HCT116 (cell line): ENCODE measurements at regions not wholly inside any gene's neighbourhood (a gene's known extent, or its start where the extent isn't known, plus 50 kb on each side); places are given as distances from the start of the nearest gene placed in this dataset.

ENCODE experiments used
- ATAC-seq: fragments of 200-7000 bp; cut with Tn5 transposase; 2 replicates; pipeline ENCODE4 v1.9.1; 2020; ENCODE audit warnings: mild to moderate bottlenecking, moderate library complexity
- BruUV-seq: library from RNA; stranded (reverse); fragments of 400-500 nt; replicated peaks from 2 replicates; lab custom pipeline; 2021; lab: Mats Ljungman, UMichigan
- CTCF ChIA-PET: fragments of 300-600 bp; sonication (Branson Sonifier 250); formaldehyde crosslinking; loops from one replicate; lab custom pipeline; 2021; ENCODE audit warnings: antibody characterized with exemption; lab: Charles Lee
- POLR2A ChIA-PET: fragments of 300-600, 350-600 bp; sonication (Branson Sonifier 250); formaldehyde crosslinking; loops from one replicate; lab custom pipeline; 2021; ENCODE audit warnings: antibody characterized with exemption; lab: Charles Lee
- RAD21 ChIA-PET, 2 experiments: fragments of 300-600 bp; sonication (Branson Sonifier 250); formaldehyde crosslinking; loops; one replicate each; lab custom pipeline; 2023; ENCODE audit warnings: low total read pairs in 2 of 2; ENCODE audit not compliant: uncharacterized antibody in 2 of 2, unreplicated experiment in 2 of 2, low non-redundant PET in 1 of 2; lab: Charles Lee
- DNase-seq: peaks from one replicate; pipeline ENCODE4 v3.0.0-alpha.2; 2010; ENCODE audit warnings: low read depth, low spot score
- H2AFZ ChIP-seq: fragments of 200-600 bp; shearing (Covaris generic), sonication (generic); 2 replicates; pipeline ENCODE4 v1.6.1; 2017; ENCODE audit warnings: low read depth, mixed run types, mixed read lengths, antibody characterized with exemption, low read length; ENCODE audit not compliant: poor library complexity, severe bottlenecking
- H3K27ac ChIP-seq: 2 replicates; pipeline ENCODE4 v1.5.1; 2012; ENCODE audit warnings: low read depth, low read length
- H3K27me3 ChIP-seq: fragments of 200-600 bp; sonication (generic); 2 replicates; pipeline ENCODE4 v1.6.1; 2016; ENCODE audit warnings: mixed run types, low read length, mixed read lengths; ENCODE audit not compliant: insufficient read depth
- H3K36me3 ChIP-seq, 2 experiments: fragments of 200-500 bp in 1 of 2; fragments of 200-600 bp in 1 of 2; sonication (Bioruptor generic) in 1 of 2; sonication (generic) in 1 of 2; 2 replicates each; pipeline versions ENCODE4 v1.5.1 to v1.6.1; 2014 to 2016; ENCODE audit warnings: low read length in 2 of 2, inconsistent platforms in 1 of 2, mixed read lengths in 1 of 2, mixed run types in 1 of 2; ENCODE audit not compliant: insufficient read depth in 2 of 2, control insufficient read depth in 1 of 2
- H3K4me1 ChIP-seq, 2 experiments: fragments of 200-600 bp in 1 of 2; sonication (generic) in 1 of 2; 2 replicates each; pipeline versions ENCODE4 v1.5.1 to v1.6.1; 2012 to 2017; ENCODE audit warnings: low read length in 2 of 2, inconsistent platforms in 1 of 2, mild to moderate bottlenecking in 1 of 2, mixed read lengths in 1 of 2, mixed run types in 1 of 2, moderate library complexity in 1 of 2; ENCODE audit not compliant: insufficient read depth in 2 of 2, control insufficient read depth in 1 of 2
- H3K4me2 ChIP-seq: fragments of 200-600 bp; sonication (generic); 2 replicates; pipeline ENCODE4 v1.6.1; 2017; ENCODE audit warnings: mixed run types, low read length, mixed read lengths
- H3K4me3 ChIP-seq, 2 experiments: fragments of 200-600 bp in 1 of 2; sonication (generic) in 1 of 2; replicated peaks in 1 of 2; 2 replicates each; pipeline ENCODE4 v1.5.1; 2011 to 2016; ENCODE audit warnings: low read length in 2 of 2, control low read depth in 1 of 2, low read depth in 1 of 2, mild to moderate bottlenecking in 1 of 2, mixed read lengths in 1 of 2, mixed run types in 1 of 2
- H3K79me2 ChIP-seq: fragments of 200-600 bp; sonication (generic); 2 replicates; pipeline ENCODE4 v1.6.1; 2017; ENCODE audit warnings: mild to moderate bottlenecking, mixed run types, low read length, moderate library complexity, mixed read lengths; ENCODE audit not compliant: insufficient read depth
- H3K9ac ChIP-seq: fragments of 200-600 bp; sonication (generic); 2 replicates; pipeline ENCODE4 v1.6.1; 2016; ENCODE audit warnings: low read length, mixed read lengths
- H3K9me2 ChIP-seq: fragments of 200-600 bp; sonication (generic), shearing (Covaris generic); 2 replicates; pipeline ENCODE4 v1.6.1; 2017; ENCODE audit warnings: mixed run types, mild to moderate bottlenecking, moderate library complexity; ENCODE audit not compliant: insufficient read depth
- H3K9me3 ChIP-seq, 2 experiments: fragments of 200-500 bp in 1 of 2; fragments of 200-600 bp in 1 of 2; sonication (Bioruptor generic) in 1 of 2; sonication (generic) in 1 of 2; 2 replicates each; pipeline ENCODE4 v1.6.1; 2014 to 2017; ENCODE audit warnings: low read length in 2 of 2, mixed read lengths in 2 of 2, inconsistent platforms in 1 of 2, low read depth in 1 of 2, mild to moderate bottlenecking in 1 of 2, mixed run types in 1 of 2, moderate library complexity in 1 of 2; ENCODE audit not compliant: control insufficient read depth in 1 of 2, insufficient read depth in 1 of 2
- H4K20me1 ChIP-seq: fragments of 200-600 bp; sonication (generic), shearing (Covaris generic); 2 replicates; pipeline ENCODE4 v1.6.1; 2017; ENCODE audit warnings: mixed run types, mild to moderate bottlenecking, moderate library complexity; ENCODE audit not compliant: insufficient read depth
- ATF3 ChIP-seq: IDR thresholded peaks from 2 replicates; pipeline ENCODE4 v1.6.1; 2012
- CBX3 ChIP-seq: IDR thresholded peaks from 2 replicates; pipeline ENCODE4 v1.6.1; 2012; ENCODE audit warnings: low read depth
- CTCF ChIP-seq, 3 experiments: fragments of 200-600 bp in 1 of 3; sonication (generic) in 1 of 3; IDR thresholded peaks in 2 of 3; conservative IDR thresholded peaks in 1 of 3; 2 replicates each; pipeline ENCODE4 v1.5.1; 2012 to 2017; ENCODE audit warnings: low read depth in 2 of 3, low read length in 2 of 3, antibody characterized with exemption in 1 of 3, borderline replicate concordance in 1 of 3, control low read depth in 1 of 3, mild to moderate bottlenecking in 1 of 3, mixed read lengths in 1 of 3, mixed run types in 1 of 3, moderate library complexity in 1 of 3; ENCODE audit not compliant: insufficient read depth in 1 of 3
- EGR1 ChIP-seq: IDR thresholded peaks from 2 replicates; pipeline ENCODE4 v1.6.1; 2012; ENCODE audit warnings: low read depth
- FOSL1 ChIP-seq: IDR thresholded peaks from 2 replicates; pipeline ENCODE4 v1.6.1; 2012; ENCODE audit warnings: low read depth
- JUND ChIP-seq: IDR thresholded peaks from 2 replicates; pipeline ENCODE4 v1.6.1; 2012
- SIN3A ChIP-seq: IDR thresholded peaks from 2 replicates; pipeline ENCODE4 v1.6.1; 2012; ENCODE audit warnings: low read depth
- SP1 ChIP-seq: IDR thresholded peaks from 2 replicates; pipeline ENCODE4 v1.6.1; 2012; ENCODE audit warnings: low read depth
- SRF ChIP-seq: IDR thresholded peaks from 2 replicates; pipeline ENCODE4 v1.6.1; 2012; ENCODE audit warnings: low read depth
- TCF7L2 ChIP-seq: IDR thresholded peaks from 2 replicates; pipeline ENCODE4 v1.7.0; 2011; ENCODE audit warnings: borderline replicate concordance, inconsistent platforms; ENCODE audit not compliant: insufficient read depth, insufficient read length; ENCODE audit errors: extremely low read depth
- ZFX ChIP-seq: fragments of 450-650 bp; IDR thresholded peaks from 2 replicates; pipeline ENCODE4 v1.6.1; 2017
- ZNF274 ChIP-seq: fragments of 200-500 bp; sonication (Bioruptor generic); IDR thresholded peaks from 2 replicates; pipeline ENCODE4 v1.6.1; 2014; ENCODE audit warnings: mild to moderate bottlenecking, low read depth, low read length, inconsistent platforms
- intact Hi-C: fragments of 100-400 bp; cut with micrococcal nuclease; formaldehyde crosslinking; loops from 2 replicates; pipeline ENCODE4 v1.10.0; 2022

DNA sequence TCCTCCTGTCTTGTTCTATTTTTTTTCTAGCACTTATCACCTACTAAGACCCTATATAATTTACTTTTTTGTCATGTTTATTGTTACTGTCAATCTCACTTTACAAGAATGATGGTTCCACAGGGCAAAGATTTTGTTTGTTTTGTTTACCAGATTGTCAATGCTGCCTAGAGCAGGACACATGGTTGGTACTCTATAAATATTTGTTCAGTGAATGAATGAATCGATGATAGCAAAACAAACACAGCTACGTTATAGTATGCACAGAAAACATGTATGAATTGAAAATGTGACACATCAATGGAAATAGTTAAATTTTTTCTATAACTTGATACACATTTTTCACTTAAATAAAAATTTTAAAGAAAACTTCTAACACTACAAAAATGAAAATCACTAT, 67.1 kb upstream of the KRR1 start:
- no peak overlapping the region for H3K9ac ChIP-seq
- H3K27me3 ChIP-seq: no peaks in the 10 kb centered on the region
- no peaks in the 10 kb centered on the region for H3K9me2 ChIP-seq
- H2AFZ ChIP-seq: no peak overlapping the region
- no peak for DNase-seq
- no peak overlapping the region for H3K27ac ChIP-seq
- ChIA-PET RAD21 (no interaction called here), POLR2A (no interaction called here), CTCF (no interaction called here)
- H3K4me1 ChIP-seq: peaks cover 3 to 6% of the 10 kb centered on the region in 2 experiments; a peak in 2 of 4 replicates
- BruUV-seq: no TSS peak
- H3K4me2 ChIP-seq: no peak overlapping the region
- H3K4me3 ChIP-seq: no peak overlapping the region
- no peak for TF ChIP-seq SRF
- ATAC-seq: no peak
- no peaks in the 10 kb centered on the region for H3K79me2 ChIP-seq
- intact Hi-C loops: no loop called here
- no peaks in the 10 kb centered on the region for H3K9me3 ChIP-seq
- no peaks in the 10 kb centered on the region for H3K36me3 ChIP-seq
- H4K20me1 ChIP-seq: no peaks in the 10 kb centered on the region

- BruUV-seq: no TSS peak
- Histone ChIP-seq H3K4me2 (no peak overlapping the region), H3K4me1 (peaks cover 3 to 6% of the 10 kb centered on the region in 2 experiments; a peak in 2 of 4 replicates), H3K9me3 (no peaks in the 10 kb centered on the region), H3K36me3 (no peaks in the 10 kb centered on the region), H3K4me3 (no peak overlapping the region), H3K79me2 (no peaks in the 10 kb centered on the region), H3K9me2 (no peaks in the 10 kb centered on the region), H3K9ac (no peak overlapping the region), H4K20me1 (no peaks in the 10 kb centered on the region), H2AFZ (no peak overlapping the region), H3K27ac (no peak overlapping the region), H3K27me3 (no peaks in the 10 kb centered on the region)
- ATAC-seq (no peak), DNase-seq (no peak)
- intact Hi-C loops: no loop called here
- ChIA-PET RAD21 (no interaction called here), CTCF (no interaction called here), POLR2A (no interaction called here)
- TF ChIP-seq CBX3 (no peak), EGR1 (no peak), FOSL1 (no peak), JUND (no peak), SIN3A (no peak), ATF3 (no peak), TCF7L2 (no peak), ZFX (no peak), SP1 (no peak), CTCF (IDR thresholded peaks at IDR 0.05 in 2 of 3, conservative IDR thresholded peaks at IDR 0.05 in 1 of 3; ENCODE audit: borderline replicate concordance in 1 of 3, insufficient read depth in 1 of 3, low read depth in 2 of 3, low read length in 2 of 3) (no peak), ZNF274 (no peak)
These were observed 66.4 kb upstream of the KRR1 start for GRCh38 chr12:75577812-75578211.
